ENCODE measurements at regions not wholly inside any gene's neighbourhood (a gene's known extent, or its start where the extent isn't known, plus 50 kb on each side); places are given as distances from the start of the nearest gene placed in this dataset.
A peak's percentile ranks its signal among the peaks of the same experiment; 100 is the strongest.
"Not testable (repeated sequence)": the region's sequence is repeated elsewhere in the genome, so short reads cannot be mapped to it uniquely, and the experiment has no call there.

DNA sequence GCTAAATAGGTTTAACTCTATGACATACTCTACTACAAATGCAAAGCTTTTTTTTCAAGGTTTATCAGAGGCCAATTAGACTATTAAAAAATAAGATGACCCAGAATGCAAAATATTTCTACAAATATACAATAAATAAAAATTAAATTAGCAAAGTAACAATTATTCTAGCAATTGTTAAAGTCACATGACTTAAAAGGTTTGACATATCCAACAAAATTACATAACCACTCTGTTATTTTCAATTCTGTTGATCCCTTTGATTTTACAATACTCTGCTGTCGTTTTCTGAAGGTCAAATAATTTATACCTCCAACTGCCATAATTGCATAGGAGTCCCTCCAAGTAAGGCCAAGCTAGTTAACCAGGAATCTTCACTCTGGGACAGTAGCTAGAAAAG is 292.6 kb upstream of the MIR17HG start:
- no peak overlapping the region for H3K27ac Mint-ChIP-seq
- H3K9me3 Mint-ChIP-seq, result peaks cover 14% of the 10 kb centered on the region
- no peaks in the 10 kb centered on the region for H3K36me3 Mint-ChIP-seq (ENCODE audit: low read depth)
- TF ChIP-seq, protein P1, sequence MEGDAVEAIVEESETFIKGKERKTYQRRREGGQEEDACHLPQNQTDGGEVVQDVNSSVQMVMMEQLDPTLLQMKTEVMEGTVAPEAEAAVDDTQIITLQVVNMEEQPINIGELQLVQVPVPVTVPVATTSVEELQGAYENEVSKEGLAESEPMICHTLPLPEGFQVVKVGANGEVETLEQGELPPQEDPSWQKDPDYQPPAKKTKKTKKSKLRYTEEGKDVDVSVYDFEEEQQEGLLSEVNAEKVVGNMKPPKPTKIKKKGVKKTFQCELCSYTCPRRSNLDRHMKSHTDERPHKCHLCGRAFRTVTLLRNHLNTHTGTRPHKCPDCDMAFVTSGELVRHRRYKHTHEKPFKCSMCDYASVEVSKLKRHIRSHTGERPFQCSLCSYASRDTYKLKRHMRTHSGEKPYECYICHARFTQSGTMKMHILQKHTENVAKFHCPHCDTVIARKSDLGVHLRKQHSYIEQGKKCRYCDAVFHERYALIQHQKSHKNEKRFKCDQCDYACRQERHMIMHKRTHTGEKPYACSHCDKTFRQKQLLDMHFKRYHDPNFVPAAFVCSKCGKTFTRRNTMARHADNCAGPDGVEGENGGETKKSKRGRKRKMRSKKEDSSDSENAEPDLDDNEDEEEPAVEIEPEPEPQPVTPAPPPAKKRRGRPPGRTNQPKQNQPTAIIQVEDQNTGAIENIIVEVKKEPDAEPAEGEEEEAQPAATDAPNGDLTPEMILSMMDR (IDR thresholded peaks at IDR 0.05), result no peak
- H3K4me1 Mint-ChIP-seq, result peaks cover 11% of the 10 kb centered on the region
- H3K27me3 Mint-ChIP-seq (ENCODE audit: low read depth, poor library complexity), result peaks cover 2% of the 10 kb centered on the region
- no peak overlapping the region for H3K4me3 Mint-ChIP-seq
- DNase-seq, result no peak

DNA sequence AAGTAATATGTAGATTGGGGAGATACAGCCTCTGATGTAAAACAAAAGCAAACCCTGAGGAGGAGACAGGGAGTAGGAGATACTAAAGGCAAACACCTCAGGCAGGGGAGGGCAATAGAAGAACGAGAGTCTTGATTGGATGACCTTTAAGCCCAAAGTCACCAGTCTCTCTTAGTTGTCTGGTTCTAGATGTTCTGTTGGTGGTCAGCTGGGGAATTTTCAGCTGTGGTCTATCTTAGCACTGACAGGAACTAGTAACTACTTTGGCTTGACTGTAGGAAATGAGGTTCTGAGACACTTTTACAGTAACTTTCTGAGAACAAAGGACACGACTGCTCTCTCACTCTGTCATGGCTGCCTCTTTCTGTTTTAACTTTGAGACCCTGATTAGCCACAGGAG is 290.7 kb upstream of the MIR17HG start:
- DNase-seq, result no peak
- Mint-ChIP-seq H3K9me3 (peaks cover 14% of the 10 kb centered on the region), H3K4me1 (peaks cover 4% of the 10 kb centered on the region), H3K27me3 (ENCODE audit: low read depth, poor library complexity) (peaks cover 2% of the 10 kb centered on the region), H3K27ac (no peak overlapping the region), H3K36me3 (ENCODE audit: low read depth) (no peaks in the 10 kb centered on the region), H3K4me3 (no peak overlapping the region)
- TF ChIP-seq, protein P1 (IDR thresholded peaks at IDR 0.05), result no peak

DNA sequence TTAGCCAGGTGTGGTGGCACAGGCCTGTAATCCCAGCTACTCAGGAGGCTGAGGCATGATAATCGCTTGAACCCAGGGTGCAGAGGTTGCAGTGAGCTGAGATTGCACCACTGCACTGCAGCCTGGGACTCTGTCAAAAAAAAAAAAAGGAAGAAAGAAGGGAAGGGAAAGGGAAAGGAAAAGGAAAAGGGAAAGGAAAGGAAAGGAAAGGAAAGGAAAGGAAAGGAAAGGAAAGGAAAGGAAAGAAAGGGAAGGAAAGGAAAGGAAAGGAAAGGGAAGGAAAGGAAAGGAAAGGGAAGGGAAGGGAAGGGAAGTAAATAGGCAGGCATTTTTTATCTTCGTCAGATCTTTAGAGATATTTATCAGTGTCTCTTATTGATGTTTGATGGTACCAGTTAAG is 290.0 kb upstream of the MIR17HG start:
- H3K27me3 Mint-ChIP-seq (ENCODE audit: low read depth, poor library complexity); H3K4me3 Mint-ChIP-seq; H3K27ac Mint-ChIP-seq; H3K36me3 Mint-ChIP-seq (ENCODE audit: low read depth); DNase-seq: not testable (repeated sequence)
- H3K4me1 Mint-ChIP-seq, result peaks cover 10% of the 10 kb centered on the region
- peaks cover 14% of the 10 kb centered on the region for H3K9me3 Mint-ChIP-seq

DNA sequence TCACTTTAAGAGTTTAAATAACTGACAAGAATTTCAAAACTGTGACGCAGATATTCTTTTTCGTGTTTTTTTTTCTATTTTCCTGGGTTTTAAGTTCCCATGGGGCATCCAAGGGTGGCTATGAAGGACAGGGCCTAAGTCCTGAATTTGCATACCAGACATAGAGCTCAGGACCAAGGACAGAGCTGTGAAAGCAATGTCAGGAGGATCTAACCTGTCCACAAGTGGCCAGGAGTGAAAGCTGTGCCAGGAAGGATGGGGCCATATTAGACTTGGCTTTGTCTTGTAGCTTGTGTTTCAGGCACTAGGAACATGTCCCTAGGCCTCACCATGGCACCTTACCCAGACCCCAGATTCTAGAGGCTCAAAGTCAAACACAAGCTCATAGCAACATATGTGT is 289.4 kb upstream of the MIR17HG start:
- DNase-seq, result peak; percentile 12
- Mint-ChIP-seq H3K9me3 (peaks cover 14% of the 10 kb centered on the region), H3K27ac (no peak overlapping the region), H3K4me1 (peaks cover 16% of the 10 kb centered on the region), H3K36me3 (ENCODE audit: low read depth) (no peaks in the 10 kb centered on the region), H3K27me3 (ENCODE audit: low read depth, poor library complexity) (peaks cover 2% of the 10 kb centered on the region), H3K4me3 (no peak overlapping the region)
- TF ChIP-seq, protein P1 (IDR thresholded peaks at IDR 0.05), result no peak

DNA sequence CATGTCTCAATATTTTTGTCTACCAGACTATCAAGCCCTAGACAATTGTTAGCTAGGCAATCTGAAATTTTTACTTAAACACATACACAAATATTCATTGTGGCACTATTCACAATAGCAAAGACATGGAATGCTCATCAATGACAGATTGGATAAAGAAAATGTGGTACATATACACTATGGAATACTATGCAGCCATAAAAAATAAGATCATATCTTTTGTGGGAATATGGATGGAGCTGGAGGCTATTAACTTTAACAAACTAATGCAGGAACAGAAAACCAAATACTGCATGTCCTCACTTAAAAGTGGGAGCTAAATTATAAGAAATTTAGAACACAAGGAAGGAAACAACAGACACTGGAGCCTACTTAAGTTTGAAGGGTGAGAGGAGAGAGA is 288.6 kb upstream of the MIR17HG start:
- no peak for DNase-seq
- Mint-ChIP-seq H3K9me3 (peaks cover 14% of the 10 kb centered on the region), H3K27me3 (ENCODE audit: low read depth, poor library complexity) (peaks cover 2% of the 10 kb centered on the region), H3K27ac (no peak overlapping the region), H3K36me3 (ENCODE audit: low read depth) (no peaks in the 10 kb centered on the region), H3K4me1 (peaks cover 17% of the 10 kb centered on the region), H3K4me3 (no peak overlapping the region)
- TF ChIP-seq, protein P1 (IDR thresholded peaks at IDR 0.05), result no peak

DNA sequence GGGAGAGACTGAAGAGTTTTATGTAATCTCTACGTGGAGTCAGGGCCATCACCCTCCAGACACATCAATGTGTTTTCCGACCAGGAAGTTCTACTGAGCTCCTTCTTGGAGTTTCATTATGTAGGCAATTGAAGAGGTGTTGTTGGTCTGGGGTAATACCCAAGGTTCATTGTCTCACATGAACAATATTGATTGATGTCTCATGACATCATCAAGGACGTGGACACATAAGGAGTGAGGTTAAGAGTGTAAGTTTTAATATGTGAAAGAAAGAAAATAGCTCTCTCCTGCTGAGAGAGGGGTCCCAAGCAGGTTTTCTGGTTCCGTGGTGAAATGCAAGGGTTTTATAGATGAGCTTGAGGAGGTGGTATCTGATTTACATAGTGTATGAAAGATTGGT is 280.7 kb upstream of the MIR17HG start:
- DNase-seq, result no peak
- TF ChIP-seq, protein P1 (IDR thresholded peaks at IDR 0.05), result no peak
- Mint-ChIP-seq H3K4me1 (peaks cover 32% of the 10 kb centered on the region), H3K4me3 (no peak overlapping the region), H3K27ac (no peak overlapping the region), H3K36me3 (ENCODE audit: low read depth) (no peaks in the 10 kb centered on the region), H3K9me3 (peaks cover 2% of the 10 kb centered on the region), H3K27me3 (ENCODE audit: low read depth, poor library complexity) (no peaks in the 10 kb centered on the region)
